Right lobe of liver (tissue), 6 donors: ENCODE measurements at regions not wholly inside any gene's neighbourhood (a gene's known extent, or its start where the extent isn't known, plus 50 kb on each side); places are given as distances from the start of the nearest gene placed in this dataset.

Source experiments
- ATAC-seq, 4 donors: fragments of 200-7000 bp; cut with Tn5 transposase; one replicate each; pipeline ENCODE4 v1.9.1; 2020; ENCODE audit warnings: mild to moderate bottlenecking in 4 of 4, moderate library complexity in 4 of 4
- DNase-seq, 3 donors: peaks; one replicate each; pipeline ENCODE4 v3.0.0-alpha.2; 2020
- H3K27ac ChIP-seq, 3 donors: fragments of 200-600 bp; one replicate each; pipeline ENCODE4 v1.8.0; 2022
- H3K27me3 ChIP-seq, 2 donors: fragments of 200-600 bp; one replicate each; pipeline ENCODE4 v1.8.0; 2022
- H3K36me3 ChIP-seq, 4 donors: fragments of 200-600 bp; sonication (generic) in 1 of 4; one replicate each; pipeline versions ENCODE4 v1.5.1 to v1.8.0; 2017 to 2022; ENCODE audit warnings: control low read depth in 1 of 4
- H3K4me1 ChIP-seq, 4 donors: fragments of 200-600 bp; sonication (generic) in 1 of 4; one replicate each; pipeline versions ENCODE4 v1.5.1 to v1.8.0; 2017 to 2022; ENCODE audit warnings: control low read depth in 1 of 4
- H3K4me3 ChIP-seq, 3 donors: fragments of 200-600 bp; one replicate each; pipeline ENCODE4 v1.8.0; 2022
- H3K9me3 ChIP-seq, 4 donors: fragments of 200-600 bp; sonication (generic) in 1 of 4; one replicate each; pipeline versions ENCODE4 v1.5.1 to v1.8.0; 2017 to 2022; ENCODE audit warnings: control low read depth in 1 of 4
- CTCF ChIP-seq, 4 donors: fragments of 200-600 bp in 3 of 4; fragments of 450-650 bp in 1 of 4; IDR thresholded peaks; one replicate each; pipeline versions ENCODE4 v1.5.1 to v1.8.0; 2016 to 2022; ENCODE audit warnings: antibody characterized with exemption in 4 of 4, mild to moderate bottlenecking in 2 of 4
- POLR2A ChIP-seq: fragments of 450-650 bp; IDR thresholded peaks from one replicate; pipeline ENCODE4 v1.6.1; 2017; ENCODE audit warnings: antibody characterized with exemption, mild to moderate bottlenecking
- WGBS: methylation state at CpG from one replicate; pipeline ENCODE4 v1.1.6; 2018; ENCODE audit warnings: low coverage, low lambda C conversion rate; ENCODE audit not compliant: insufficient coverage; ENCODE audit errors: missing lambda C conversion rate; 5-methylcytosine and 5-hydroxymethylcytosine counted together
- intact Hi-C, 2 donors: fragments of 100-400 bp; cut with DNase I; formaldehyde crosslinking; loops; one replicate each; pipeline versions ENCODE4 v1.11.2 to v1.14.1; 2022
- donor health status: DM: no; HTN: yes; CAD: no.
- donor health status: DM: no; HTN: no; CAD: no.
- donor health status: DM: no; HTN: no; CAD: no.
- donor health status: DM: no; HTN: yes; CAD: no.
- donor health status: DM: no; HTN: yes; CAD: no.

DNA sequence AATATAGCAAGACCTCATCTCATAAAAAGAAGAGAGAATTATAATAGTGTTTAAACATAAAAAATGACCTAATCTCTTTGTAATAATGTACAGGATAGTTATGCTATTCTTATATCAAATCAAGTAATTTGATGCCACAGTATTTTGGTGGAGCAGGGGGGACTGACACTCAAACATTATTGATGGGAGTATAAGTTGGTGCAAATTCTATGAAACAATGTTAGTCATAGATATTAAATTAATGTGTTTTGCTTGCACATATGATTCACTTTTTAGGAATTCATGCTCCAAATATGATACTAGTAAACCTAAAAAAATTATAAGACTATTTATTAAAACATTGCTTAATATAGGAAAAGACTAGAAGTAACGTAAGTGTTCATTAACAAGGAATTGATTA is 256.1 kb upstream of the SYT4 start:
- WGBS, result 77% methylated on average over 1 of the region's 1 CpG
- ATAC-seq, result no peak
- TF ChIP-seq CTCF (IDR thresholded peaks at IDR 0.05) (no peak), POLR2A (no peak)

DNA sequence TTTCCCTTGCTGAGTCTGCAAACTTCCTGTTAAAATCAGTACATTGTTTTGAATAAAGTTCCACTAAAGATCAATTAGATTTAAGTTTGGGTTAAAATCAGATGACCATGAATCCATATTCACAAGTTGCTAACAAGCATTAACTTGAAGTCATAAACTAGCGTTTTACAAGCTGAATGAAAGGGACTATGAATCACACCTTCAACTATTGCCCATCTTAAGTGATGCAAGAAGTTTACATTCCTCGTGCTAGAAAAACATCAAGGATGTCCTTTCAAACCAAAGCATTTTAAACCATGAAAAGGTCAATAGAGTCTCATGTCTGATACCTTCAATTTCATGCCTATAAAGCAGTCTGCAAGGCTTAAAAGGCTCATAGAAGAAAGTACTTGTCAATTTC is 257.2 kb upstream of the SYT4 start:
- no peak overlapping the region for H3K4me3 ChIP-seq
- no peaks in the 10 kb centered on the region for H3K27me3 ChIP-seq
- H3K27ac ChIP-seq, result no peak overlapping the region
- intact Hi-C loops, result no loop called here
- H3K9me3 ChIP-seq, result no peaks in the 10 kb centered on the region
- peaks cover 0 to 3% (median 0%) of the 10 kb centered on the region in 4 donors for H3K4me1 ChIP-seq
- DNase-seq (no peak), ATAC-seq (no peak)
- no peak for TF ChIP-seq POLR2A
- no peak for TF ChIP-seq CTCF (IDR thresholded peaks at IDR 0.05)
- H3K36me3 ChIP-seq, result no peaks in the 10 kb centered on the region
- 26% methylated on average over 2 of the region's 2 CpGs for WGBS

More for the DNA sequence above, 256.1 kb upstream of the SYT4 start:
- Histone ChIP-seq H3K27me3 (no peaks in the 10 kb centered on the region), H3K9me3 (no peaks in the 10 kb centered on the region), H3K36me3 (no peaks in the 10 kb centered on the region), H3K4me3 (no peak overlapping the region), H3K27ac (no peak overlapping the region), H3K4me1 (peaks cover 0 to 3% (median 0%) of the 10 kb centered on the region in 4 donors)
- intact Hi-C loops, result no loop called here
- no peak for DNase-seq

DNA sequence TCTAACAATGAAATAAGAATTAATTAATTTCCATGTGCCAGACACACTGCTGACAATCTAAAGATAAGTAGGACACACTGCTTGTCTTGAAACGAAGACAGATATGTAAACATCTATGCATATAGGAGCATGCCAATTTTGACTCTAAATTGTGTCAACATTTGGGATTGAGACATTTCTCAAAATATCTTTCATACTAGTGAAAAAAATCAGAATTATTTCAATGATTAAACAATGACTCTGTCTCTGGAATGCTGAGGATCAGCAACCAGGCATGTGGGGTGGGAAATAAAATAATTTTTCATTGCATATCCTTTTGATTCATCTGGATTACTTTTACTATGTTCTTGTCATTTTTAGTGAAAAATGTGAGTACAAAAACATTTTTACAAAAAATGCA is 262.6 kb upstream of the SYT4 start:
- TF ChIP-seq POLR2A (no peak), CTCF (IDR thresholded peaks at IDR 0.05) (no peak)
- 18% methylated on average over 1 of the region's 1 CpG for WGBS

DNA sequence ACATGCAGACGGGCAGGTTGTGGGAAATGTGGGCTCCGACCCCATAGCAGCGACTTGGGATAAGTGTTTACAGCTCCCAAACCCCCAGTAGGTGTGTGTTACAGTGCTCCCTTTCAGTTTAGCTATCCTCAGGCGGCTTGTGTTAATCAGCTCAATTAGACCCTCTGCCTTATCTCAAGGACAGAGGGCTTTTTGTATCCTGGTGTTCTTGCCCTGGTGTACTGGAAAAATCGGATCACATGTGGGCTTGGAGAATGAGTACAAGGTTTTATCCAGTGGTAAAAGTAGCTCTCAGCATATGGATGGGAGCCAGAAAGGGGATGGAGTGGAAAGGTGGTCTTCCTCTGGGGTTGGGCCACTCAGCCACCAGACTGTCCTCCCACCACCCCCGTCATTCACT is 264.7 kb upstream of the SYT4 start:
- H3K4me3 ChIP-seq, result no peak overlapping the region
- no peak for TF ChIP-seq POLR2A
- TF ChIP-seq CTCF (IDR thresholded peaks at IDR 0.05), result no peak
- intact Hi-C loops, result no loop called here
- no peaks in the 10 kb centered on the region for H3K9me3 ChIP-seq
- no peaks in the 10 kb centered on the region for H3K27me3 ChIP-seq
- H3K27ac ChIP-seq, result no peak overlapping the region
- H3K36me3 ChIP-seq, result no peaks in the 10 kb centered on the region
- 46% methylated on average over 6 of the region's 6 CpGs for WGBS
- DNase-seq (no peak), ATAC-seq (no peak)
- H3K4me1 ChIP-seq, result no peaks in the 10 kb centered on the region

More for the DNA sequence above, 262.6 kb upstream of the SYT4 start:
- Histone ChIP-seq H3K9me3 (no peaks in the 10 kb centered on the region), H3K4me1 (no peaks in the 10 kb centered on the region), H3K4me3 (no peak overlapping the region), H3K36me3 (no peaks in the 10 kb centered on the region), H3K27me3 (no peaks in the 10 kb centered on the region), H3K27ac (no peak overlapping the region)
- ATAC-seq (no peak), DNase-seq (no peak)
- intact Hi-C loops, result no loop called here

- no peaks in the 10 kb centered on the region for H3K36me3 ChIP-seq
- DNase-seq, result no peak
- no peak for ATAC-seq
- H3K9me3 ChIP-seq, result no peaks in the 10 kb centered on the region
- WGBS, result 57% methylated on average over 4 of the region's 4 CpGs
- no peaks in the 10 kb centered on the region for H3K27me3 ChIP-seq
- no peak for TF ChIP-seq POLR2A
- intact Hi-C loops, result no loop called here
- H3K27ac ChIP-seq, result no peak overlapping the region
- H3K4me3 ChIP-seq, result no peak overlapping the region
- H3K4me1 ChIP-seq, result no peaks in the 10 kb centered on the region
Observed at GRCh38 chr18:43543236-43543635, 265.9 kb upstream of the SYT4 start.
